DND-41 (cell line): ENCODE measurements at regions not wholly inside any gene's neighbourhood (a gene's known extent, or its start where the extent isn't known, plus 50 kb on each side); places are given as distances from the start of the nearest gene placed in this dataset.

Experiments used
- EZH2 ChIP-seq: IDR thresholded peaks from 3 replicates; pipeline ENCODE4 v1.6.1; 2012; ENCODE audit warnings: borderline replicate concordance, low read depth, mild to moderate bottlenecking, moderate library complexity, low read length, inconsistent platforms; ENCODE audit not compliant: severe bottlenecking
- TF ChIP-seq, protein P1 (sequence below): IDR thresholded peaks from 2 replicates; pipeline ENCODE4 v1.5.1; 2012; ENCODE audit warnings: borderline replicate concordance, low read length, moderate library complexity, mild to moderate bottlenecking; ENCODE audit not compliant: poor library complexity, severe bottlenecking; ENCODE audit errors: extremely low read depth

DNA sequence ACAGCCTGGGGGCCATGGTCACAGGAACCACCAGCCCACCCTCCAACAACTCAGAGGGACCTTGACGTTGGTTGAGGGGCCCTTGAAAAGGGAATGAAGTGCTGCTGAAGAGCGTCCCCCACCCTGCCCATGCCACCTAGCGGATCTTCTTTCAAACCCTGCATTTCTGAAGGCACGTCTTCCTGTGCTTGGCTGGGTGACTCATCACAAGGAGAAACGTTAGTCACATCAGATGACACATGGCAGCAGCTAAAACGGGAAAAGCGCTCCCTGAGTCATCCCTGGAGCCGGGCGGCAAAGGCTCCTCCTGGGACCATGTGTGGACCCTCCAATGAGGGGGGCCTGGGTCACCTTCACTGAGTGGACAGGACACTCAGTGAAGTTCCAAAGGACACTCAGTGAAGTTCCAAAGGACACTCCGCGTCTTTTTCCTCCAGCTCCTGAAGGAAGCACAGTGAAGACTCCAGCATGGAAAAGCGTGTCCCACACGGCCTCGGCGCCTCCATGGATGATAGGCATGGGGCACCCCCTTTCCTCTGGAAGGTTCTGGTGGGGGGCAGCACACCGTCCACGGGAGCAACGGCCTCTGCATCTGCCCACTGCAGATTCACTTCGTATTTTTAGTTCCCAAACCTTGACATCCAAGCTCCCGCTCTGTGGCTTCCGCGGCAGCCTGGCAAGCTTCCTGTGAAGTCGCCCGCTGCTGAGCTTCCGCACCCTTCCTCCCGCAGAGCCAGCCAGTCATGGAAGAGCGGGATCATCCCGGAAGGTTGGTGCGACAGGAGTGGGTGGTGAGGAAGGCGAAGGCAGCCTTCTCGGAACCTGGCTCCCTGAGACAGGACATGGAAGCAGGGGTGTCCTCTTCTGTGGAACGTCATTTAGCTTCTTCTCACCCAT is 383.4 kb downstream of the VRK1 start:
- TF ChIP-seq EZH2 = no peak
- TF ChIP-seq, protein P1, sequence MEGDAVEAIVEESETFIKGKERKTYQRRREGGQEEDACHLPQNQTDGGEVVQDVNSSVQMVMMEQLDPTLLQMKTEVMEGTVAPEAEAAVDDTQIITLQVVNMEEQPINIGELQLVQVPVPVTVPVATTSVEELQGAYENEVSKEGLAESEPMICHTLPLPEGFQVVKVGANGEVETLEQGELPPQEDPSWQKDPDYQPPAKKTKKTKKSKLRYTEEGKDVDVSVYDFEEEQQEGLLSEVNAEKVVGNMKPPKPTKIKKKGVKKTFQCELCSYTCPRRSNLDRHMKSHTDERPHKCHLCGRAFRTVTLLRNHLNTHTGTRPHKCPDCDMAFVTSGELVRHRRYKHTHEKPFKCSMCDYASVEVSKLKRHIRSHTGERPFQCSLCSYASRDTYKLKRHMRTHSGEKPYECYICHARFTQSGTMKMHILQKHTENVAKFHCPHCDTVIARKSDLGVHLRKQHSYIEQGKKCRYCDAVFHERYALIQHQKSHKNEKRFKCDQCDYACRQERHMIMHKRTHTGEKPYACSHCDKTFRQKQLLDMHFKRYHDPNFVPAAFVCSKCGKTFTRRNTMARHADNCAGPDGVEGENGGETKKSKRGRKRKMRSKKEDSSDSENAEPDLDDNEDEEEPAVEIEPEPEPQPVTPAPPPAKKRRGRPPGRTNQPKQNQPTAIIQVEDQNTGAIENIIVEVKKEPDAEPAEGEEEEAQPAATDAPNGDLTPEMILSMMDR = no peak
